Mesenchymal stem cell (in vitro differentiated cells and primary cell): ENCODE measurements at regions not wholly inside any gene's neighbourhood (a gene's known extent, or its start where the extent isn't known, plus 50 kb on each side); places are given as distances from the start of the nearest gene placed in this dataset.

Experiments used
- DNase-seq: peaks from one replicate; pipeline ENCODE4 v3.0.0-alpha.2; 2013
- H2AFZ ChIP-seq: one replicate; pipeline ENCODE4 v1.6.1; 2013; ENCODE audit warnings: low read depth, mild to moderate bottlenecking, control low read depth, inconsistent platforms, low read length, moderate library complexity
- H2AK5ac ChIP-seq: 2 replicates; pipeline ENCODE4 v1.6.1; 2013; ENCODE audit warnings: low read length, moderate library complexity, mild to moderate bottlenecking, inconsistent platforms; ENCODE audit not compliant: severe bottlenecking
- H2BK120ac ChIP-seq: one replicate; pipeline ENCODE4 v1.6.1; 2013; ENCODE audit warnings: low read depth, mild to moderate bottlenecking, inconsistent platforms, low read length, moderate library complexity
- H2BK12ac ChIP-seq, 2 experiments: one replicate each; pipeline ENCODE4 v1.6.1; 2013; ENCODE audit warnings: inconsistent platforms in 2 of 2, low read length in 2 of 2, mild to moderate bottlenecking in 2 of 2, moderate library complexity in 2 of 2, control low read depth in 1 of 2
- H2BK15ac ChIP-seq: one replicate; pipeline ENCODE4 v1.6.1; 2013; ENCODE audit warnings: mild to moderate bottlenecking, low read depth, inconsistent platforms; ENCODE audit not compliant: poor library complexity, severe bottlenecking
- H2BK5ac ChIP-seq: 2 replicates; pipeline ENCODE4 v1.6.1; 2013; ENCODE audit warnings: low read depth, mild to moderate bottlenecking, low read length, control low read depth, inconsistent platforms; ENCODE audit not compliant: poor library complexity, severe bottlenecking
- H3K14ac ChIP-seq, 2 experiments: one replicate each; pipeline ENCODE4 v1.6.1; 2013; ENCODE audit warnings: inconsistent platforms in 2 of 2, low read length in 2 of 2, control low read depth in 1 of 2, mild to moderate bottlenecking in 1 of 2, moderate library complexity in 1 of 2
- H3K18ac ChIP-seq, 2 experiments: one replicate each; pipeline ENCODE4 v1.6.1; 2013; ENCODE audit warnings: inconsistent platforms in 2 of 2, low read length in 2 of 2, control low read depth in 1 of 2, low read depth in 1 of 2, mild to moderate bottlenecking in 1 of 2
- H3K23ac ChIP-seq, 2 experiments: one replicate each; pipeline ENCODE4 v1.6.1; 2013; ENCODE audit warnings: inconsistent platforms in 2 of 2, low read length in 2 of 2, mild to moderate bottlenecking in 2 of 2, moderate library complexity in 2 of 2, control low read depth in 1 of 2
- H3K27ac ChIP-seq: 2 replicates; pipeline ENCODE4 v1.5.1; 2013; ENCODE audit warnings: mild to moderate bottlenecking, moderate library complexity, low read length, control low read depth, inconsistent platforms; ENCODE audit not compliant: poor library complexity, severe bottlenecking
- H3K27me3 ChIP-seq, 2 experiments: 2 replicates each; pipeline versions ENCODE4 v1.6.1 to v1.7.0; 2013; ENCODE audit warnings: low read length in 2 of 2, mild to moderate bottlenecking in 2 of 2, moderate library complexity in 2 of 2, control low read depth in 1 of 2, inconsistent platforms in 1 of 2; ENCODE audit not compliant: control insufficient read depth in 1 of 2, insufficient read depth in 1 of 2
- H3K36me3 ChIP-seq, 2 experiments: 2 replicates each; pipeline versions ENCODE4 v1.6.1 to v1.7.0; 2013; ENCODE audit warnings: low read length in 2 of 2, control low read depth in 1 of 2, inconsistent platforms in 1 of 2, low read depth in 1 of 2, mild to moderate bottlenecking in 1 of 2; ENCODE audit not compliant: insufficient read depth in 2 of 2, control insufficient read depth in 1 of 2
- H3K4ac ChIP-seq, 2 experiments: one replicate each; pipeline ENCODE4 v1.6.1; 2013; ENCODE audit warnings: inconsistent platforms in 2 of 2, low read length in 2 of 2, mild to moderate bottlenecking in 2 of 2, moderate library complexity in 2 of 2, control low read depth in 1 of 2, low read depth in 1 of 2
- H3K4me1 ChIP-seq: 2 replicates; pipeline ENCODE4 v1.6.1; 2013; ENCODE audit warnings: low read depth, low read length, control low read depth; ENCODE audit not compliant: control insufficient read depth, insufficient read depth
- H3K4me2 ChIP-seq: 2 replicates; pipeline ENCODE4 v1.6.1; 2013; ENCODE audit warnings: low read length, mild to moderate bottlenecking, inconsistent platforms; ENCODE audit not compliant: poor library complexity, severe bottlenecking
- H3K4me3 ChIP-seq, 2 experiments: 2 replicates each; pipeline versions ENCODE4 v1.5.1 to v1.7.0; 2013; ENCODE audit warnings: low read length in 2 of 2, mild to moderate bottlenecking in 2 of 2, control low read depth in 1 of 2, low read depth in 1 of 2; ENCODE audit not compliant: insufficient read depth in 1 of 2
- H3K79me1 ChIP-seq: replicated peaks from 2 replicates; pipeline ENCODE4 v1.6.1; 2013; ENCODE audit warnings: mild to moderate bottlenecking, control low read depth, low read length, inconsistent platforms; ENCODE audit not compliant: poor library complexity, severe bottlenecking
- H3K9ac ChIP-seq: 2 replicates; pipeline ENCODE4 v1.7.0; 2013; ENCODE audit warnings: mild to moderate bottlenecking, low read length, moderate library complexity
- H3K9me3 ChIP-seq: 2 replicates; pipeline ENCODE4 v1.7.0; 2013; ENCODE audit warnings: mild to moderate bottlenecking, low read length; ENCODE audit not compliant: control insufficient read depth
- H4K8ac ChIP-seq: one replicate; pipeline ENCODE4 v1.6.1; 2013; ENCODE audit warnings: inconsistent platforms, mild to moderate bottlenecking, low read length, moderate library complexity
- H4K91ac ChIP-seq: one replicate; pipeline ENCODE4 v1.6.1; 2013; ENCODE audit warnings: mild to moderate bottlenecking, low read length, inconsistent platforms
- WGBS: methylation state at CpG from one replicate; pipeline ENCODE4 v1.1.7; 2013; ENCODE audit warnings: mixed read lengths; 5-methylcytosine and 5-hydroxymethylcytosine counted together

DNA sequence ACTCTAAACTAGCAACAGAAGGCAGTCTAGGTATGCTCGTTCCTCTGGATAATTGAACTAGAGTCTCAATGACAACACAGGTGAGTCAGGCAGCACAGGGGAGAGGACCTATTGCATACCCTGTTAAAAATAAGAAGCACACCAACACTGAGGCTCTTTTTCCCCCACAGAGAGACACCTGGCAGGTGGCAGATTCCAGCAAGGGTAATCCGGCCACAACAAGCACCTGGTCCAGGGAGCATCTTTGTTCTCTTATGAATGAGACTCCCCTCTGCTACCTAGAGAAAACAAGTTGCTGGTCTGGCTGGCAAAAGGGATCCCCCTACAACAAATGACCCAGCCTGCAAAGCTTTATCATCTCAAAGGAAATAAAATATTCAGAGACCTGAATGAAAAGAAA is 508.9 kb upstream of the POU3F3 start:
- Histone ChIP-seq H3K79me1 (no peaks in the 10 kb centered on the region), H3K9me3 (no peaks in the 10 kb centered on the region), H3K4me1 (no peaks in the 10 kb centered on the region), H4K91ac (no peak overlapping the region), H3K23ac (no peak overlapping the region), H3K4me3 (no peak overlapping the region), H3K14ac (no peak overlapping the region), H4K8ac (no peak overlapping the region), H3K4me2 (no peak overlapping the region), H2BK120ac (no peak overlapping the region), H3K27me3 (no peaks in the 10 kb centered on the region), H3K18ac (no peak overlapping the region), H2BK5ac (no peak overlapping the region), H3K9ac (no peak overlapping the region), H2BK12ac (no peak overlapping the region), H2BK15ac (no peak overlapping the region), H2AK5ac (no peak overlapping the region), H3K4ac (no peak overlapping the region), H2AFZ (no peak overlapping the region), H3K27ac (no peak overlapping the region), H3K36me3 (no peaks in the 10 kb centered on the region)
- no peak for DNase-seq
- 88% methylated on average over 2 of the region's 2 CpGs for WGBS

DNA sequence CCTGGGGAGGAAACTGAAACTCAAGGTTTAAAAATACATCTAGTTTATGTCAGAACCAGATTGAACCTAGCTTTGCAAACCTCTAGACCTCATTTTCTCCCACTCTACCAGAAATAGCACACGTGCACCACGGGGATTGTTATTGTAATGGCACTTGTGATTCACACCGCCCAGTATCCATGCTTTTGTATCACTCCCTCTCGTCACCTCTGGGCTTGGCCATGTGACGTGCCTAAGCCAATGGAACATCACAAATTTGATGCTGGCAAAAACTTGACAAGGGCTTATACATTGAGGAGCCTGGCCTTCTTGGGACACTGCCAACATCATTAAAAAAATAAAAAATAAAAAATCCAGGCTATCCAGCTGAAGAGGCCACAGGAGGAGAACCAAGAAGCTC is 495.8 kb upstream of the POU3F3 start:
- Histone ChIP-seq H4K91ac (no peak overlapping the region), H3K4me2 (no peak overlapping the region), H2BK12ac (no peak overlapping the region), H3K18ac (no peak overlapping the region), H4K8ac (no peak overlapping the region), H3K27ac (no peak overlapping the region), H3K4ac (no peak overlapping the region), H3K4me3 (no peak overlapping the region), H3K9ac (no peak overlapping the region), H3K36me3 (no peaks in the 10 kb centered on the region), H2BK5ac (no peak overlapping the region), H2AK5ac (no peak overlapping the region), H2AFZ (no peak overlapping the region), H3K27me3 (no peaks in the 10 kb centered on the region), H3K23ac (no peak overlapping the region), H3K14ac (no peak overlapping the region), H3K9me3 (no peaks in the 10 kb centered on the region), H2BK15ac (no peak overlapping the region), H3K79me1 (no peaks in the 10 kb centered on the region), H3K4me1 (no peaks in the 10 kb centered on the region), H2BK120ac (no peak overlapping the region)
- WGBS = 77% methylated on average over 5 of the region's 5 CpGs
- DNase-seq = no peak

DNA sequence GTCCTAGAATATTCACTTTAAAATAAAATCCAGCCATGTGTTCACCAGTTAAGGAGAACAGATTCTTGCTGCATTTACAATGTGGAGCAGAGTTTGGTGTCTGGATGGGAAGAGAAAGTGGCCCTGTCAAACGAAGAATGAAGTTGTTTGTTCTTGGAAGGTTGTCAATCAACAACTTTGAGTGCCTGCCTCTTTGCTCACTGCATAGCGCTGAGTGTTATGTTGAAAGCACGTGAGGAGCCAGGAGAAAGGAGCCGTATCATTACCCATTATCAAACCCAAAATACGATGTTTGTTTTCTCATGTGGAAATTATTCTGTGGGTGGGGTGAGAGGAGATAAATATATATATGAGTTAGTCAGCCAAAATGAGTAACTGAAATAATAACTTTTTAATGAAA is 492.5 kb upstream of the POU3F3 start:
- Histone ChIP-seq H2AFZ (no peak overlapping the region), H2BK12ac (no peak overlapping the region), H4K91ac (no peak overlapping the region), H3K4me2 (no peak overlapping the region), H3K18ac (no peak overlapping the region), H2BK15ac (no peak overlapping the region), H3K79me1 (no peaks in the 10 kb centered on the region), H3K4me3 (no peak overlapping the region), H3K4ac (no peak overlapping the region), H3K9ac (no peak overlapping the region), H2BK120ac (no peak overlapping the region), H3K27ac (no peak overlapping the region), H3K9me3 (no peaks in the 10 kb centered on the region), H3K27me3 (no peaks in the 10 kb centered on the region), H2BK5ac (no peak overlapping the region), H3K36me3 (no peaks in the 10 kb centered on the region), H3K14ac (no peak overlapping the region), H3K23ac (no peak overlapping the region), H2AK5ac (no peak overlapping the region), H4K8ac (no peak overlapping the region), H3K4me1 (no peaks in the 10 kb centered on the region)
- 74% methylated on average over 3 of the region's 5 CpGs for WGBS
- DNase-seq = no peak

DNA sequence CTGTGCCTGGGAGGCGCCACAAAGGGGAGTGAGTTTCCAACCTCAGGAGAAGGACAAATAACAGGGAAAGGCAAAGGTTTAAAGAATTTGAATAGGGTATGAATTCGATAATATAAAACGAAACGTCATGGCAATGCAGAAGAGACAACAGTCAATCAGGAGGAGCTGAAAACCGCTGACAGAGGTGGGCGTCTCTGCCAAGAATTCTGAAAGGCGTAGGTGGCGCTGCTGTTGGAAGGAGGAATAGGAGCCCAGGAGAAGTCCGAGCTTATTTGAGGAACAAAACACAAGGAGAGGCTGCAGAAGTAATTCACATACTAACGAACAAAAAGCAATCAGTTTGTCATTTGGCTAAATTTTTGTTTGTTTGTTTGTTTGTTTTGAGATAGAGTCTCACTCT is 485.8 kb upstream of the POU3F3 start:
- Histone ChIP-seq H3K27ac (no peak overlapping the region), H3K4me3 (no peak overlapping the region), H2AFZ (no peak overlapping the region), H4K91ac (no peak overlapping the region), H3K23ac (no peak overlapping the region), H3K27me3 (no peaks in the 10 kb centered on the region), H3K4me1 (no peaks in the 10 kb centered on the region), H2BK12ac (no peak overlapping the region), H2AK5ac (no peak overlapping the region), H3K79me1 (no peaks in the 10 kb centered on the region), H3K36me3 (no peaks in the 10 kb centered on the region), H2BK5ac (no peak overlapping the region), H3K4ac (no peak overlapping the region), H4K8ac (no peak overlapping the region), H3K14ac (no peak overlapping the region), H2BK15ac (no peak overlapping the region), H3K9ac (no peak overlapping the region), H3K18ac (no peak overlapping the region), H3K4me2 (no peak overlapping the region), H3K9me3 (no peaks in the 10 kb centered on the region), H2BK120ac (no peak overlapping the region)
- DNase-seq = no peak
- WGBS = 84% methylated on average over 10 of the region's 10 CpGs
